Urinary bladder (tissue), 3 donors: ENCODE measurements at regions not wholly inside any gene's neighbourhood (a gene's known extent, or its start where the extent isn't known, plus 50 kb on each side); places are given as distances from the start of the nearest gene placed in this dataset.
"Not testable (repeated sequence)": the region's sequence is repeated elsewhere in the genome, so short reads cannot be mapped to it uniquely, and the experiment has no call there.

Source experiments
- DNase-seq: peaks from one replicate; pipeline ENCODE4 v3.0.0-alpha.2; 2015; ENCODE audit errors: extremely low spot score
- H3K27ac ChIP-seq: one replicate; pipeline ENCODE4 v1.5.1; 2013; ENCODE audit warnings: low read depth, mild to moderate bottlenecking, moderate library complexity
- H3K36me3 ChIP-seq: one replicate; pipeline ENCODE4 v1.6.1; 2013; ENCODE audit warnings: mild to moderate bottlenecking, moderate library complexity; ENCODE audit not compliant: insufficient read depth
- H3K4me1 ChIP-seq: one replicate; pipeline ENCODE4 v1.6.1; 2013; ENCODE audit warnings: mild to moderate bottlenecking, moderate library complexity; ENCODE audit not compliant: insufficient read depth
- H3K4me3 ChIP-seq: one replicate; pipeline ENCODE4 v1.5.1; 2013; ENCODE audit warnings: low read depth, low read length
- WGBS: extraction: QIAGEN DNeasy Blood & Tissue Kit; methylation state at CpG from one replicate; pipeline ENCODE4 v1.1.7; 2013; 5-methylcytosine and 5-hydroxymethylcytosine counted together
- donor health status: healthy with polysubstance abuse.
- donor health status: healthy.

- no peak overlapping the region for H3K4me3 ChIP-seq
- no peaks in the 10 kb centered on the region for H3K4me1 ChIP-seq
- no peaks in the 10 kb centered on the region for H3K36me3 ChIP-seq
- 27% methylated on average over 2 of the region's 2 CpGs for WGBS
- H3K27ac ChIP-seq, result no peak overlapping the region
- DNase-seq, result no peak
Observed at GRCh38 chr5:18397891-18398290, 763.6 kb downstream of the TAF11L14 start.

GRCh38 chr5:18399461-18400327 lies 765.4 kb downstream of the TAF11L14 start:
- not testable (repeated sequence) for DNase-seq, H3K4me3 ChIP-seq, H3K27ac ChIP-seq, H3K4me1 ChIP-seq, H3K36me3 ChIP-seq
- 91% methylated on average over 50 of the region's 50 CpGs for whole genome bisulfite sequencing

DNA sequence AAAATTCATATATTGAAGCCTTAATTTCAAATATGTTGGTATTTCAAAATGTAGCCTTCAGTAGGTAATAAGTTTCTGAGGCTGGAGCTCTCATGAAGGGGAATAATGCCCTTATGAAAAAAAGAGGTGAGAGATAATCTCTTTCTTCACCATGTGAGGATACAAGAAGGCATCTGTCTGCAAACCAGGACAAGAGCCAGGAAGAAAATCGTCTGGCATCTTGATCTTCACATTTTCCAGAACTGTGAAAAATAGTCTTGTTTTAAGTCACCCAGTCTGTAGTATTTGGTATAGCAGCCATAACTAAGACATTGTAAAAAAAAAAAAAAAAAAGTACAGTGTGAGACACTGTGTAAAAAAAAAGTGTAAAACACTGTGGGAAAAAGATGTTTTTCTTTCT lies 768.9 kb downstream of the TAF11L14 start:
- WGBS, result 24% methylated on average over 1 of the region's 1 CpG
- Histone ChIP-seq H3K4me1 (no peaks in the 10 kb centered on the region), H3K4me3 (no peak overlapping the region), H3K27ac (no peak overlapping the region), H3K36me3 (no peaks in the 10 kb centered on the region)
- DNase-seq, result no peak

GRCh38 chr5:18403941-18404438 lies 769.7 kb downstream of the TAF11L14 start:
- Histone ChIP-seq H3K4me1 (no peaks in the 10 kb centered on the region), H3K36me3 (no peaks in the 10 kb centered on the region), H3K27ac (no peak overlapping the region), H3K4me3 (no peak overlapping the region)
- DNase-seq, result no peak
- WGBS, result 60% methylated on average over 3 of the region's 3 CpGs

GRCh38 chr5:18420711-18421110 lies 786.5 kb downstream of the TAF11L14 start:
- 81% methylated on average over 1 of the region's 1 CpG for WGBS
- H3K36me3 ChIP-seq, result no peaks in the 10 kb centered on the region
- no peaks in the 10 kb centered on the region for H3K4me1 ChIP-seq
- H3K4me3 ChIP-seq, result no peak overlapping the region
- no peak for DNase-seq
- no peak overlapping the region for H3K27ac ChIP-seq

GRCh38 chr5:18433336-18433735 lies 799.1 kb downstream of the TAF11L14 start:
- Histone ChIP-seq H3K27ac (no peak overlapping the region), H3K4me3 (no peak overlapping the region), H3K36me3 (no peaks in the 10 kb centered on the region), H3K4me1 (no peaks in the 10 kb centered on the region)
- no peak for DNase-seq

DNA sequence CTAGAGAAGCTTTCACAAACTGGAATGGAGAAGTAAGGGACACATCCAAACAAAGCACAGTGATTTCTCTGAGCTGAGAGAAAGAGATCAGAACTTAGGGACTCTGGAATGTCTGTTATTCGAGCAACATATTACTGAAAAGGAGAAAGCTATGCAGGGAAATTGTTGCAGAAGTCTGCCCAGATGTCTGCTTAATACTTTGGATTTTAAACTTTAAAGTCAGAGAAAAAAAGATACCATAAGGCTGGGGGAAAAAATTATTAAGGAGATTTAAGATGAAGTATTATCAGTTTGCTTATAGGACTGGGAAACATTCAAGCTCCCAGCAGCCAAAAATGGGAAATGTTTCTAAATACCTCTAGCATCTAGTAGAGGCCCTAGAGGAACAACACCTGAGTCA lies 803.9 kb downstream of the TAF11L14 start:
- no peak overlapping the region for H3K4me3 ChIP-seq
- no peak for DNase-seq
- H3K4me1 ChIP-seq, result no peaks in the 10 kb centered on the region
- WGBS, result 35% methylated on average over 1 of the region's 1 CpG
- H3K36me3 ChIP-seq, result no peaks in the 10 kb centered on the region
- no peak overlapping the region for H3K27ac ChIP-seq

GRCh38 chr5:18455521-18455920 lies 821.3 kb downstream of the TAF11L14 start:
- Histone ChIP-seq H3K4me3 (no peak overlapping the region), H3K36me3 (no peaks in the 10 kb centered on the region), H3K27ac (no peak overlapping the region), H3K4me1 (no peaks in the 10 kb centered on the region)
- WGBS, result 55% methylated on average over 2 of the region's 2 CpGs
- no peak for DNase-seq

- Histone ChIP-seq H3K4me3 (no peak overlapping the region), H3K36me3 (no peaks in the 10 kb centered on the region), H3K4me1 (no peaks in the 10 kb centered on the region), H3K27ac (no peak overlapping the region)
- 94% methylated on average over 5 of the region's 5 CpGs for WGBS
- DNase-seq, result no peak
Observed at GRCh38 chr5:18457255-18457654, 823.0 kb downstream of the TAF11L14 start.

- Histone ChIP-seq H3K36me3 (no peaks in the 10 kb centered on the region), H3K27ac (no peak overlapping the region), H3K4me1 (no peaks in the 10 kb centered on the region), H3K4me3 (no peak overlapping the region)
- WGBS, result 48% methylated on average over 1 of the region's 1 CpG
- DNase-seq, result no peak
Observed at GRCh38 chr5:18461766-18462165, 827.5 kb downstream of the TAF11L14 start.

DNA sequence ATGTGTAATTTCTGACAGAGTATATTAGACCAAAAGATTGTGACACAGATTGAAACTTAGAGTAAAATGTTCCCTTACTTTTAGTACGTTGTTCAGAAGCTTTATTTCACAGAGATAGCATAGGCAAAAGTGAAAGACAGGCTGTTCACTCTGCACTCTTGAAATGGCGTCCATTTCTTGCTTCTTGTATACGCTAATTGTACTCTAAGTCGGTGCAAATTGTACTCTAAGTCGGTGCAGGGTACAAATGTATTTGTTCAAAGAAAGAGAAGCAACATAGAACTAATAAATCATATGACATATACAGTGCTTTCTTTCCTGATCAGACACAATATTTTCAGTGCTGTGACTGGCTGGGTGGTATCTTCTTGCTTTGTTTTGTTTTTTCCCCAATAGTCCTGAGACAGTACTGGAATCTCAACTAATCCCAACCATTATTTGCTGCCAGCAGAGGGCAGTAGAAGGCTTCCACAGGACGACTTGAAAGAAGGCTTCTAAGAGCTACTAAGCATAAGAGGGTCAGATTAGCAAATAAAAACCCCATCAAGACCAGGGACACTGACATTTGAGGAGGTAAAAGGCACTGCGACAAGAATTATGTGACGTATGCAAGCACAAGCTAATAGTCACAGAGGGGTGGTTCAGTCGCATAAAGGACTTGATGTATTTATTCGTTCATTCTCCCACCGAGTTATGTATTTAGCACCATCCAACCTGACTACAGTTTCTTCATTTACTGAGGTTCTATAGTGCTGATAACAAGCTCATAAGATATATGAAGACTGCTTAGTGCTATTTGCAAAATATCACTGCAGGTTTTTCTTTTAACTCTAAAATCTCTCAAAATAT lies 831.8 kb downstream of the TAF11L14 start:
- no peak overlapping the region for H3K4me3 ChIP-seq
- peak; percentile 52 for DNase-seq
- WGBS, result 58% methylated on average over 11 of the region's 11 CpGs
- H3K27ac ChIP-seq, result no peak overlapping the region
- no peaks in the 10 kb centered on the region for H3K36me3 ChIP-seq
- H3K4me1 ChIP-seq, result no peaks in the 10 kb centered on the region

GRCh38 chr5:18466731-18467130 lies 832.5 kb downstream of the TAF11L14 start:
- 53% methylated on average over 1 of the region's 1 CpG for WGBS
- Histone ChIP-seq H3K4me3 (no peak overlapping the region), H3K27ac (no peak overlapping the region), H3K36me3 (no peaks in the 10 kb centered on the region), H3K4me1 (no peaks in the 10 kb centered on the region)
- no peak for DNase-seq

DNA sequence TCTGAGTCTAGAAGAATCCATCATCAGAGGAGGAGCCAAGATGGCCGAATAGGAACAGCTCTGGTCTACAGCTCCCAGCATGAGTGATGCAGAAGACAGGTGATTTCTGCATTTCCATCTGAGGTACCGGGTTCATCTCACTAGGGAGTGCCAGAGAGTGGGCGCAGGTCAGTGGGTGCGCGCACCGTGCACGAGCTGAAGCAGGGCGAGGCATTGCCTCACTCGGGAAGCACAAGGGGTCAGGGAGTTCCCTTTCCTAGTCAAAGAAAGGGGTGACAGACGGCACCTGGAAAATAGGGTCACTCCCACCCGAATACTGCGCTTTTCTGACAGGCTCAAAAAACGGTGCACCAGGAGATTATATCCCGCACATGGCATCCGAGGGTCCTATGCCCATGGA lies 837.5 kb downstream of the TAF11L14 start:
- H3K4me3 ChIP-seq, H3K36me3 ChIP-seq, DNase-seq, H3K27ac ChIP-seq, H3K4me1 ChIP-seq: not testable (repeated sequence)
- 89% methylated on average over 15 of the region's 15 CpGs for WGBS

DNA sequence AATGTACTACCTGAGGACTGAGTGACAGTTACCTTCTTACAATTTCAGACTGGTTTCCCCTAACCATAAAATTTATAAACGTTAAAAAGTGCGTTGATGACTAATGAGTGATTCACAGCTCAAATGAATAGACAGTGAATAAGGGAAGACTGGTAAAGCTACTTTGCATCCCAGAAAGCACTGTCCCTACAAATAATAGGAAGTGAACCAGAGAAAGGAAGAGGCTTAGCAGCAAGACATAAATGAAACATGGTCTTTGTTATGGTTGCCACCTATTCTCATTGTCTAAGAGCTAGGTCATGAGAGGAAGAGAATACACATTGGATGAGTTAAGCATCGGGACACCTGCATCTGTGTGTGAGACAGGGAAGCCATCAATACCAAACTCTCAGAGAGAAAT lies 849.2 kb downstream of the TAF11L14 start:
- no peaks in the 10 kb centered on the region for H3K36me3 ChIP-seq
- H3K4me3 ChIP-seq, result no peak overlapping the region
- 45% methylated on average over 3 of the region's 3 CpGs for WGBS
- H3K27ac ChIP-seq, result no peak overlapping the region
- H3K4me1 ChIP-seq, result no peaks in the 10 kb centered on the region
- no peak for DNase-seq
